ENCODE measurements at regions not wholly inside any gene's neighbourhood (a gene's known extent, or its start where the extent isn't known, plus 50 kb on each side); places are given as distances from the start of the nearest gene placed in this dataset.

DNA sequence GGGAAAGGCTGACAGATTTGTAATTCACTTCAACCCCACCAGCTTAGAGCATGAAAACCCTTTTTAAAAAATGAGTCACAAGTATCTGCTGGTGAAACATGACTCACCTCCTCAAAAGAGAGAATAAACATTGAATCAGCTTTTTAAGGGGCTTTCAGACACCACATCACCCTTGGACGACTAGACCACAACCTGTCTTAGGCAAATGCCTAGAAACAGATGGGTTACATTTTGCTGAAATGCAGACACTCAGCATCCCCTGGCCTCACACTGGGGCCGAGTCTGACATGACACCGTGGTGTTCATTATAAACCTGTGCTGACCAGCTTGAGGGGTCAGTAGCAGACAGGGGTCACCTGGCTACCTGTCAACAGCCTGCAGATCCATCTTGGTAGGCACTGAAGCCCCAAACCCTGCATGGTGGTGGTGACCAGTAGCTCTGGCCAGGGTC is 175.3 kb upstream of the CST7 start:
- in situ Hi-C loops (cut with MboI; ENCODE audit: low pct_ligation_motif_present in 1 of 4, low pct_unique_long_range_greater_than_20kb in 1 of 4, low sequenced_read_pairs in 3 of 4) (no loop called here), intact Hi-C loops (cut with DNase I; ENCODE audit: low total_unique reads) (no loop called here)
- 43 to 60% methylated on average over 1 to 3 of the region's 3 CpGs for WGBS, 2 donors (ENCODE audit: low coverage in 1 of 2)
- no peak for DNase-seq
- H3K27me3 ChIP-seq: peaks cover 5% of the 10 kb centered on the region
- no peaks in the 10 kb centered on the region for H3K9me3 ChIP-seq
- no peak overlapping the region for H3K27ac ChIP-seq
- no peak overlapping the region for H3K4me3 ChIP-seq
- TF ChIP-seq EP300 (IDR thresholded peaks at IDR 0.05; ENCODE audit: low read depth): no peak
- TF ChIP-seq POLR2A (IDR thresholded peaks at IDR 0.05): no peak
- no peak for TF ChIP-seq POLR2AphosphoS5 (IDR thresholded peaks at IDR 0.05)
- TF ChIP-seq, protein P1, sequence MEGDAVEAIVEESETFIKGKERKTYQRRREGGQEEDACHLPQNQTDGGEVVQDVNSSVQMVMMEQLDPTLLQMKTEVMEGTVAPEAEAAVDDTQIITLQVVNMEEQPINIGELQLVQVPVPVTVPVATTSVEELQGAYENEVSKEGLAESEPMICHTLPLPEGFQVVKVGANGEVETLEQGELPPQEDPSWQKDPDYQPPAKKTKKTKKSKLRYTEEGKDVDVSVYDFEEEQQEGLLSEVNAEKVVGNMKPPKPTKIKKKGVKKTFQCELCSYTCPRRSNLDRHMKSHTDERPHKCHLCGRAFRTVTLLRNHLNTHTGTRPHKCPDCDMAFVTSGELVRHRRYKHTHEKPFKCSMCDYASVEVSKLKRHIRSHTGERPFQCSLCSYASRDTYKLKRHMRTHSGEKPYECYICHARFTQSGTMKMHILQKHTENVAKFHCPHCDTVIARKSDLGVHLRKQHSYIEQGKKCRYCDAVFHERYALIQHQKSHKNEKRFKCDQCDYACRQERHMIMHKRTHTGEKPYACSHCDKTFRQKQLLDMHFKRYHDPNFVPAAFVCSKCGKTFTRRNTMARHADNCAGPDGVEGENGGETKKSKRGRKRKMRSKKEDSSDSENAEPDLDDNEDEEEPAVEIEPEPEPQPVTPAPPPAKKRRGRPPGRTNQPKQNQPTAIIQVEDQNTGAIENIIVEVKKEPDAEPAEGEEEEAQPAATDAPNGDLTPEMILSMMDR (IDR thresholded peaks at IDR 0.05): no peak
- no peaks in the 10 kb centered on the region for H3K36me3 ChIP-seq
- H3K4me1 ChIP-seq: no peaks in the 10 kb centered on the region

DNA sequence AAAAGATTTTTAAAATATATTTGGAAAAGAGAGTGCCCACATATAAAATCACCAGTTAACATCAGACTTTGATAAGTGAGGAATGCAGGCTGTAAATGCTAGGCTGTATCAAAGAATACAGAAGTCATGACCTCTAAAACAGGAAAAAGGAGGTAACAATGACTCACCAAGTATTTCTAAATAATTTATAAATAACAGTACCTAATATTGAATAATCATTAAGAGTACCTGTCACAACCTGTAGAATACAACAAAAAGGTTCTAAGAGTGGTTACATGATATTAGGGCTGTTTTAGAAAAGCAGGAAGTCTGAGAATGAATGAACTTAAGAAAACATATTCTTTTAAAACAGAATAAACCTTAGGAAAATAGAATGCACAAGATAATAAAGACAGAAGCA is 173.1 kb upstream of the CST7 start:
- intact Hi-C loops (cut with DNase I; ENCODE audit: low total_unique reads): no loop called here
- in situ Hi-C loops (cut with MboI; ENCODE audit: low pct_ligation_motif_present in 1 of 4, low pct_unique_long_range_greater_than_20kb in 1 of 4, low sequenced_read_pairs in 3 of 4): loop anchor here in 1 of 4 donors (25.0 kb wide), 1 partner anchor 136 kb away; no protein-coding TSS in a partner anchor
- no peak for DNase-seq
- Histone ChIP-seq H3K27ac (no peak overlapping the region), H3K36me3 (no peaks in the 10 kb centered on the region), H3K27me3 (peaks cover 5% of the 10 kb centered on the region), H3K9me3 (no peaks in the 10 kb centered on the region), H3K4me3 (no peak overlapping the region), H3K4me1 (no peaks in the 10 kb centered on the region)
- TF ChIP-seq POLR2AphosphoS5 (IDR thresholded peaks at IDR 0.05) (no peak), POLR2A (IDR thresholded peaks at IDR 0.05) (no peak), EP300 (IDR thresholded peaks at IDR 0.05; ENCODE audit: low read depth) (no peak)
- TF ChIP-seq, protein P1 (IDR thresholded peaks at IDR 0.05): no peak

GRCh38 chr20:24776755-24777271 is 172.3 kb upstream of the CST7 start:
- H3K4me3 ChIP-seq: no peak overlapping the region
- no peak overlapping the region for H3K27ac ChIP-seq
- intact Hi-C loops (cut with DNase I; ENCODE audit: low total_unique reads): no loop called here
- in situ Hi-C loops (cut with MboI; ENCODE audit: low pct_ligation_motif_present in 1 of 4, low pct_unique_long_range_greater_than_20kb in 1 of 4, low sequenced_read_pairs in 3 of 4): loop anchor here in 1 of 4 donors (25.0 kb wide), 1 partner anchor 135 kb away; no protein-coding TSS in a partner anchor
- no peaks in the 10 kb centered on the region for H3K4me1 ChIP-seq
- no peaks in the 10 kb centered on the region for H3K9me3 ChIP-seq
- no peaks in the 10 kb centered on the region for H3K36me3 ChIP-seq
- WGBS, 2 donors (ENCODE audit: low coverage in 1 of 2): 20 to 81% methylated on average over 1 to 6 of the region's 6 CpGs
- H3K27me3 ChIP-seq: peaks cover 5% of the 10 kb centered on the region
- DNase-seq: peak; percentile 2
- TF ChIP-seq POLR2A (IDR thresholded peaks at IDR 0.05) (no peak), EP300 (IDR thresholded peaks at IDR 0.05; ENCODE audit: low read depth) (no peak), POLR2AphosphoS5 (IDR thresholded peaks at IDR 0.05) (no peak)
- TF ChIP-seq, protein P1 (IDR thresholded peaks at IDR 0.05): no peak

DNA sequence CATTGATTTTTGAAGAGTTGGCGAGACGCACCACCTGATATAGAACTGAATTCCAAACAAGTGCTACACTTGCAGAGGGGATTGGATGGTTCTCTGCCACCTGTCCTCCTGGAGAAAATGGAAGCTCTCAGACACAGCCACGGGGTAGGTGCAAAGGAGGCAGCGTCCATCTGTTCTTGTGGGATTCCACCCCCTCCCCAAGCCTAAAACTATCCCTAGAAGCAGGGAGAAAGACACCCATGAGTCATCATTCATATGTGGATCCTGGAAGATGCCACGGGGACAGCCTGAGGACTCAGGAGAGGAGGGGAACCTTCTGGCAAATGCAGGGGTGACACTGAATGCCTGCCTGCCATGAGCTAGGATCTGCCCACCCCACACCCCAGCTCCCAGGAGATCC is 171.3 kb upstream of the CST7 start:
- DNase-seq: no peak
- TF ChIP-seq POLR2AphosphoS5 (IDR thresholded peaks at IDR 0.05) (no peak), POLR2A (IDR thresholded peaks at IDR 0.05) (no peak), EP300 (IDR thresholded peaks at IDR 0.05; ENCODE audit: low read depth) (no peak)
- TF ChIP-seq, protein P1 (IDR thresholded peaks at IDR 0.05): no peak
- H3K4me1 ChIP-seq: no peaks in the 10 kb centered on the region
- intact Hi-C loops (cut with DNase I; ENCODE audit: low total_unique reads) (no loop called here), in situ Hi-C loops (cut with MboI; ENCODE audit: low pct_ligation_motif_present in 1 of 4, low pct_unique_long_range_greater_than_20kb in 1 of 4, low sequenced_read_pairs in 3 of 4) (loop anchor here in 1 of 4 donors (25.0 kb wide), 1 partner anchor 135 kb away; no protein-coding TSS in a partner anchor)
- peaks cover 5% of the 10 kb centered on the region for H3K27me3 ChIP-seq
- no peak overlapping the region for H3K27ac ChIP-seq
- H3K9me3 ChIP-seq: no peaks in the 10 kb centered on the region
- H3K36me3 ChIP-seq: no peaks in the 10 kb centered on the region
- WGBS, 2 donors (ENCODE audit: low coverage in 1 of 2): 43 to 52% methylated on average over 2 to 5 of the region's 5 CpGs
- no peak overlapping the region for H3K4me3 ChIP-seq

Data from transverse colon (tissue), 4 donors.